GM06990 (cell line): ENCODE measurements at regions not wholly inside any gene's neighbourhood (a gene's known extent, or its start where the extent isn't known, plus 50 kb on each side); places are given as distances from the start of the nearest gene placed in this dataset.

Experiments
- DNase-seq: peaks from one replicate; pipeline ENCODE4 v3.0.0-alpha.2; 2011; ENCODE audit not compliant: insufficient read length; ENCODE audit errors: extremely low read depth
- H3K27me3 ChIP-seq: replicated peaks from 2 replicates; pipeline ENCODE4 v1.6.0; 2011; ENCODE audit warnings: low read length; ENCODE audit not compliant: control insufficient read depth, insufficient read depth
- H3K36me3 ChIP-seq: 2 replicates; pipeline ENCODE4 v1.5.1; 2011; ENCODE audit warnings: low read length; ENCODE audit not compliant: control insufficient read depth, insufficient read depth
- H3K4me3 ChIP-seq: replicated peaks from 2 replicates; pipeline ENCODE4 v1.5.1; 2011; ENCODE audit warnings: low read depth, mild to moderate bottlenecking, control low read depth, low read length
- CTCF ChIP-seq: IDR thresholded peaks from 2 replicates; pipeline ENCODE4 v1.5.1; 2011; ENCODE audit warnings: low read length, control low read depth, mild to moderate bottlenecking, inconsistent platforms; ENCODE audit not compliant: insufficient read depth, poor library complexity, severe bottlenecking

- Histone ChIP-seq H3K27me3 (no peaks in the 10 kb centered on the region), H3K4me3 (no peak overlapping the region), H3K36me3 (no peaks in the 10 kb centered on the region)
- no peak for DNase-seq
- no peak for TF ChIP-seq CTCF
These were observed 812.8 kb upstream of the SLC35B3 start for GRCh38 chr6:9248133-9248532.

GRCh38 chr6:9240861-9241260 is 805.5 kb upstream of the SLC35B3 start:
- no peak overlapping the region for H3K4me3 ChIP-seq
- DNase-seq = no peak
- H3K36me3 ChIP-seq = no peaks in the 10 kb centered on the region
- H3K27me3 ChIP-seq = no peaks in the 10 kb centered on the region
- TF ChIP-seq CTCF = no peak

- Histone ChIP-seq H3K27me3 (no peaks in the 10 kb centered on the region), H3K36me3 (no peaks in the 10 kb centered on the region), H3K4me3 (no peak overlapping the region)
- TF ChIP-seq CTCF = no peak
- DNase-seq = no peak
These were observed 801.1 kb upstream of the SLC35B3 start for GRCh38 chr6:9236443-9236842.

GRCh38 chr6:9233686-9234085 is 798.3 kb upstream of the SLC35B3 start:
- DNase-seq = no peak
- H3K36me3 ChIP-seq = no peaks in the 10 kb centered on the region
- no peak overlapping the region for H3K4me3 ChIP-seq
- TF ChIP-seq CTCF = no peak
- no peaks in the 10 kb centered on the region for H3K27me3 ChIP-seq

GRCh38 chr6:9233226-9233625 is 797.9 kb upstream of the SLC35B3 start:
- DNase-seq = no peak
- Histone ChIP-seq H3K4me3 (no peak overlapping the region), H3K27me3 (no peaks in the 10 kb centered on the region), H3K36me3 (no peaks in the 10 kb centered on the region)
- TF ChIP-seq CTCF = no peak

GRCh38 chr6:9225441-9225871 is 790.1 kb upstream of the SLC35B3 start:
- H3K4me3 ChIP-seq = no peak overlapping the region
- H3K36me3 ChIP-seq = no peaks in the 10 kb centered on the region
- no peak for TF ChIP-seq CTCF
- no peaks in the 10 kb centered on the region for H3K27me3 ChIP-seq
- DNase-seq = no peak
